Tibial artery (tissue), 4 donors: ENCODE measurements at regions not wholly inside any gene's neighbourhood (a gene's known extent, or its start where the extent isn't known, plus 50 kb on each side); places are given as distances from the start of the nearest gene placed in this dataset.

Experiments used
- DNase-seq, 2 donors: peaks; one replicate each; pipeline ENCODE4 v3.0.0-alpha.2; 2019
- H3K27ac ChIP-seq, 2 donors: fragments of 200-600 bp; sonication (generic) in 1 of 2; 1 replicate in 1 of 2; 2 replicates in 1 of 2; pipeline ENCODE4 v1.5.1; 2018 to 2019; ENCODE audit warnings: mild to moderate bottlenecking in 1 of 2
- H3K27me3 ChIP-seq, 2 donors: fragments of 200-600 bp; sonication (generic) in 1 of 2; one replicate each; pipeline versions ENCODE4 v1.5.1 to v1.6.0; 2016 to 2019
- H3K36me3 ChIP-seq, 3 donors: fragments of 200-600 bp; sonication (generic) in 2 of 3; one replicate each; pipeline ENCODE4 v1.5.1; 2016 to 2019; ENCODE audit warnings: mild to moderate bottlenecking in 2 of 3
- H3K4me1 ChIP-seq, 4 donors: fragments of 200-600 bp; sonication (generic) in 2 of 4; 1 replicate in 3 of 4; 2 replicates in 1 of 4; pipeline ENCODE4 v1.5.1; 2016 to 2019
- H3K4me3 ChIP-seq, 2 donors: fragments of 200-600 bp; sonication (generic) in 1 of 2; 1 replicate in 1 of 2; 2 replicates in 1 of 2; pipeline ENCODE4 v1.5.1; 2018 to 2019; ENCODE audit warnings: mild to moderate bottlenecking in 2 of 2
- H3K9me3 ChIP-seq, 3 donors: fragments of 200-600 bp; sonication (generic) in 1 of 3; one replicate each; pipeline ENCODE4 v1.5.1; 2016 to 2019
- CTCF ChIP-seq, 2 experiments: fragments of 200-600 bp in 1 of 2; fragments of 450-650 bp in 1 of 2; IDR thresholded peaks; one replicate each; pipeline ENCODE4 v1.5.1; 2017 to 2019; ENCODE audit warnings: antibody characterized with exemption in 2 of 2, mild to moderate bottlenecking in 1 of 2, moderate library complexity in 1 of 2
- intact Hi-C: fragments of 100-400 bp; cut with DNase I; formaldehyde crosslinking; loops from one replicate; pipeline ENCODE4 v1.15.0; 2023; ENCODE audit warnings: low total_unique reads

GRCh38 chr11:94254214-94254613 lies 50.2 kb upstream of the IZUMO1R start:
- Histone ChIP-seq H3K27ac (no peak overlapping the region), H3K4me3 (no peak overlapping the region), H3K9me3 (no peaks in the 10 kb centered on the region), H3K4me1 (no peaks in the 10 kb centered on the region), H3K27me3 (no peaks in the 10 kb centered on the region), H3K36me3 (no peaks in the 10 kb centered on the region)
- intact Hi-C loops, result no loop called here
- no peak for TF ChIP-seq CTCF (IDR thresholded peaks at IDR 0.05)
- no peak for DNase-seq
